HG03135 (cell line): ENCODE measurements at regions not wholly inside any gene's neighbourhood (a gene's known extent, or its start where the extent isn't known, plus 50 kb on each side); places are given as distances from the start of the nearest gene placed in this dataset.
"Not testable (repeated sequence)": the region's sequence is repeated elsewhere in the genome, so short reads cannot be mapped to it uniquely, and the experiment has no call there.

Source experiments
- ATAC-seq: cut with Tn5 transposase; IDR thresholded peaks from one replicate; pipeline ENCODE4 v1.9.1; 2021; ENCODE audit warnings: mild to moderate bottlenecking, moderate library complexity; ENCODE audit not compliant: unreplicated experiment

GRCh38 chr3:10726787-10727186, 89.2 kb upstream of the SLC6A11 start:
- ATAC-seq = no peak

GRCh38 chr3:10729439-10729838, 86.6 kb upstream of the SLC6A11 start:
- ATAC-seq = no peak

GRCh38 chr3:10732292-10732691, 83.7 kb upstream of the SLC6A11 start:
- no peak for ATAC-seq

GRCh38 chr3:10733297-10733696, 82.7 kb upstream of the SLC6A11 start:
- ATAC-seq = no peak

- ATAC-seq = not testable (repeated sequence)
Measured at GRCh38 chr3:10736444-10736843, 79.6 kb upstream of the SLC6A11 start.

GRCh38 chr3:10737785-10738184, 78.2 kb upstream of the SLC6A11 start:
- ATAC-seq = no peak

GRCh38 chr3:10738688-10739372, 77.2 kb upstream of the SLC6A11 start:
- ATAC-seq = no peak

- ATAC-seq = no peak
Measured at GRCh38 chr3:10740954-10741353, 75.1 kb upstream of the SLC6A11 start.

- ATAC-seq = no peak
Measured at GRCh38 chr3:10741891-10742671, 73.9 kb upstream of the SLC6A11 start.

- ATAC-seq = no peak
Measured at GRCh38 chr3:10743366-10744097, 72.5 kb upstream of the SLC6A11 start.

- no peak for ATAC-seq
Measured at GRCh38 chr3:10744098-10744465, 71.9 kb upstream of the SLC6A11 start.

GRCh38 chr3:10745392-10745791, 70.6 kb upstream of the SLC6A11 start:
- ATAC-seq = no peak

- ATAC-seq = no peak
Measured at GRCh38 chr3:10746001-10746400, 70.0 kb upstream of the SLC6A11 start.

- ATAC-seq = no peak
Measured at GRCh38 chr3:10746684-10747083, 69.3 kb upstream of the SLC6A11 start.

- ATAC-seq = no peak
Measured at GRCh38 chr3:10747341-10747740, 68.7 kb upstream of the SLC6A11 start.

- no peak for ATAC-seq
Measured at GRCh38 chr3:10748040-10748439, 68.0 kb upstream of the SLC6A11 start.

GRCh38 chr3:10753964-10754363, 62.1 kb upstream of the SLC6A11 start:
- ATAC-seq = no peak

GRCh38 chr3:10756546-10756945, 59.5 kb upstream of the SLC6A11 start:
- ATAC-seq = no peak

- no peak for ATAC-seq
Measured at GRCh38 chr3:10757021-10757820, 58.8 kb upstream of the SLC6A11 start.

- no peak for ATAC-seq
Measured at GRCh38 chr3:10757821-10758130, 58.3 kb upstream of the SLC6A11 start.
